ENCODE measurements at regions not wholly inside any gene's neighbourhood (a gene's known extent, or its start where the extent isn't known, plus 50 kb on each side); places are given as distances from the start of the nearest gene placed in this dataset.

- no peak for DNase-seq
These were observed 77.2 kb upstream of the BHLHE23 start for GRCh38 chr20:63083831-63084562.

GRCh38 chr20:63082939-63083735 is 76.4 kb upstream of the BHLHE23 start:
- no peak for DNase-seq

GRCh38 chr20:63082308-63082938 is 75.7 kb upstream of the BHLHE23 start:
- no peak for DNase-seq

GRCh38 chr20:63081831-63082230 is 75.1 kb upstream of the BHLHE23 start:
- no peak for DNase-seq

- no peak for DNase-seq
These were observed 74.6 kb upstream of the BHLHE23 start for GRCh38 chr20:63081351-63081750.

- DNase-seq = no peak
These were observed 74.0 kb upstream of the BHLHE23 start for GRCh38 chr20:63080811-63081210.

- no peak for DNase-seq
These were observed 73.6 kb upstream of the BHLHE23 start for GRCh38 chr20:63080411-63080810.

GRCh38 chr20:63079971-63080370 is 73.2 kb upstream of the BHLHE23 start:
- DNase-seq = no peak

- DNase-seq = no peak
These were observed 70.9 kb upstream of the BHLHE23 start for GRCh38 chr20:63077705-63078104.

GRCh38 chr20:63076421-63076820 is 69.7 kb upstream of the BHLHE23 start:
- no peak for DNase-seq

- DNase-seq = no peak
These were observed 67.9 kb upstream of the BHLHE23 start for GRCh38 chr20:63074631-63075030.

- DNase-seq = no peak
These were observed 67.4 kb upstream of the BHLHE23 start for GRCh38 chr20:63074182-63074581.

- no peak for DNase-seq
These were observed 66.9 kb upstream of the BHLHE23 start for GRCh38 chr20:63073738-63074065.

- no peak for DNase-seq
These were observed 66.4 kb upstream of the BHLHE23 start for GRCh38 chr20:63072991-63073737.

GRCh38 chr20:63072231-63072791 is 65.5 kb upstream of the BHLHE23 start:
- DNase-seq = no peak

- DNase-seq = no peak
These were observed 64.9 kb upstream of the BHLHE23 start for GRCh38 chr20:63071541-63072181.

GRCh38 chr20:63070771-63071540 is 64.2 kb upstream of the BHLHE23 start:
- no peak for DNase-seq

GRCh38 chr20:63070301-63070625 is 63.5 kb upstream of the BHLHE23 start:
- no peak for DNase-seq

- DNase-seq = no peak
These were observed 62.1 kb upstream of the BHLHE23 start for GRCh38 chr20:63068711-63069367.

- no peak for DNase-seq
These were observed 61.2 kb upstream of the BHLHE23 start for GRCh38 chr20:63067721-63068560.
